Esophagus muscularis mucosa (tissue), 4 donors: ENCODE measurements at regions not wholly inside any gene's neighbourhood (a gene's known extent, or its start where the extent isn't known, plus 50 kb on each side); places are given as distances from the start of the nearest gene placed in this dataset.

ENCODE experiments used
- DNase-seq: peaks from one replicate; pipeline ENCODE4 v3.0.0-alpha.2; 2017; ENCODE audit errors: extremely low spot score
- H3K27ac ChIP-seq, 4 donors: fragments of 200-600 bp; sonication (generic); replicated peaks in 1 of 4; 1 replicate in 3 of 4; 2 replicates in 1 of 4; pipeline ENCODE4 v1.5.1; 2016 to 2019; ENCODE audit warnings: mild to moderate bottlenecking in 1 of 4
- H3K27me3 ChIP-seq, 4 donors: fragments of 200-600 bp; sonication (generic); one replicate each; pipeline versions ENCODE4 v1.5.1 to v1.6.0; 2016 to 2019
- H3K36me3 ChIP-seq, 4 donors: fragments of 200-600 bp; sonication (generic); one replicate each; pipeline ENCODE4 v1.5.1; 2016 to 2019
- H3K4me1 ChIP-seq, 4 donors: fragments of 200-600 bp; sonication (generic); one replicate each; pipeline ENCODE4 v1.5.1; 2016 to 2019
- H3K4me3 ChIP-seq, 4 donors: fragments of 200-600 bp; sonication (generic); 1 replicate in 2 of 4; 2 replicates in 2 of 4; pipeline ENCODE4 v1.5.1; 2016 to 2019; ENCODE audit warnings: mild to moderate bottlenecking in 4 of 4, moderate library complexity in 1 of 4
- H3K9me3 ChIP-seq, 4 donors: fragments of 200-600 bp; sonication (generic); 1 replicate in 3 of 4; 2 replicates in 1 of 4; pipeline ENCODE4 v1.5.1; 2016 to 2019
- EP300 ChIP-seq: sonication (generic); formaldehyde crosslinking; IDR thresholded peaks from one replicate; pipeline ENCODE4 v1.6.1; 2017; ENCODE audit warnings: antibody characterized with exemption
- POLR2A ChIP-seq: fragments of 450-650 bp; IDR thresholded peaks from one replicate; pipeline ENCODE4 v1.6.1; 2017; ENCODE audit warnings: antibody characterized with exemption, moderate library complexity, mild to moderate bottlenecking, low read depth
- POLR2AphosphoS5 ChIP-seq, 2 donors: sonication (generic); formaldehyde crosslinking; IDR thresholded peaks; one replicate each; pipeline ENCODE4 v1.6.1; 2017; ENCODE audit warnings: antibody characterized with exemption in 2 of 2
- WGBS: methylation state at CpG from one replicate; pipeline ENCODE4 v1.1.5; 2018; 5-methylcytosine and 5-hydroxymethylcytosine counted together
- intact Hi-C: fragments of 100-400 bp; cut with DNase I; formaldehyde crosslinking; loops from one replicate; pipeline ENCODE4 v1.15.1; 2023
- TF ChIP-seq, protein P1 (sequence below), 3 experiments: fragments of 200-600 bp in 2 of 3; fragments of 450-650 bp in 1 of 3; sonication (generic) in 2 of 3; IDR thresholded peaks; one replicate each; pipeline ENCODE4 v1.5.1; 2017 to 2019; ENCODE audit warnings: antibody characterized with exemption in 3 of 3, mild to moderate bottlenecking in 2 of 3, moderate library complexity in 1 of 3

DNA sequence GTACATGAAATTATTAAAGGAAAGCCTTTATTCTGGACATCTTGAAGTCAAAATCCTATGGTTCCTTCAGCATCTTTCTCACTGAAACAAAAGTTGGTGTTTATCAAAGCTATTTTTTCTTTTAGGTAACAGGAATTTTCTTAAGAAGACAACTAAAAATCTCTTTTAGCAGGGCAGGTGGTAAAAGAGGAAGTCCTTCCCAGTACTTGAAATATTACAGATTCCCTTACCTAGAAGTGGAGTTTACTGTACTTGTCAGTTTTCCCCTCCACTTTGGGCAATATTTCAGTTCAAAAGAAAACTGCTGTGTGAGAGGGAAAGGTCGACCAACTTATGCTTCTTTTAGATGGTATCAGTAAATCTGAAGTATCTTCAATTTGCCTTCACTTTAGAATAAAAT lies 64.3 kb upstream of the TDRD3 start:
- Histone ChIP-seq H3K27ac (no peak overlapping the region), H3K9me3 (no peaks in the 10 kb centered on the region), H3K27me3 (no peaks in the 10 kb centered on the region), H3K36me3 (no peaks in the 10 kb centered on the region), H3K4me3 (no peak overlapping the region), H3K4me1 (peaks cover 0 to 6% (median 2%) of the 10 kb centered on the region in 4 donors)
- intact Hi-C loops: no loop called here
- TF ChIP-seq EP300: no peak
- TF ChIP-seq, protein P1, sequence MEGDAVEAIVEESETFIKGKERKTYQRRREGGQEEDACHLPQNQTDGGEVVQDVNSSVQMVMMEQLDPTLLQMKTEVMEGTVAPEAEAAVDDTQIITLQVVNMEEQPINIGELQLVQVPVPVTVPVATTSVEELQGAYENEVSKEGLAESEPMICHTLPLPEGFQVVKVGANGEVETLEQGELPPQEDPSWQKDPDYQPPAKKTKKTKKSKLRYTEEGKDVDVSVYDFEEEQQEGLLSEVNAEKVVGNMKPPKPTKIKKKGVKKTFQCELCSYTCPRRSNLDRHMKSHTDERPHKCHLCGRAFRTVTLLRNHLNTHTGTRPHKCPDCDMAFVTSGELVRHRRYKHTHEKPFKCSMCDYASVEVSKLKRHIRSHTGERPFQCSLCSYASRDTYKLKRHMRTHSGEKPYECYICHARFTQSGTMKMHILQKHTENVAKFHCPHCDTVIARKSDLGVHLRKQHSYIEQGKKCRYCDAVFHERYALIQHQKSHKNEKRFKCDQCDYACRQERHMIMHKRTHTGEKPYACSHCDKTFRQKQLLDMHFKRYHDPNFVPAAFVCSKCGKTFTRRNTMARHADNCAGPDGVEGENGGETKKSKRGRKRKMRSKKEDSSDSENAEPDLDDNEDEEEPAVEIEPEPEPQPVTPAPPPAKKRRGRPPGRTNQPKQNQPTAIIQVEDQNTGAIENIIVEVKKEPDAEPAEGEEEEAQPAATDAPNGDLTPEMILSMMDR (IDR thresholded peaks at IDR 0.05): no peak
- no peak for TF ChIP-seq POLR2A
- TF ChIP-seq POLR2AphosphoS5 (IDR thresholded peaks at IDR 0.05): no peak
- DNase-seq: no peak
- WGBS: 71% methylated on average over 1 of the region's 1 CpG

DNA sequence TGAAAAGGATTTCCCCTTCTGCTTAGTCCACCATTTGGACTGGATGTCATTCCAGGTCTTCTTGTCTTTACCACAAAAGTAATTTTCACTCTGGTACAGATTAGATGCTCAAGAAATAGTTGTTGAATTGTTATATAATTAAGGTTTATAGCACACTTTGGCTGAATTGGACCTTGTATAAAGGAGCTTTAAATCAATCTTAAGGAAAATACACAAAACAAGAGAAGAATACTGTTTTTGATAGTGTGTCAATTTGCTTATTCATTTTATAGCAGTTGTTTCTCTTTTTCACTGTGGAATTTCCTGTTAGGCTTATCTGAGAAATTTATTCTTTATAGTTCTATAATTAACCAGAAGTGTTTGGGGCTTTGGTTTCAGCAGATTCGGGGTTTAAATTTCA lies 62.7 kb upstream of the TDRD3 start:
- intact Hi-C loops: no loop called here
- Histone ChIP-seq H3K36me3 (no peaks in the 10 kb centered on the region), H3K4me1 (no peaks in the 10 kb centered on the region), H3K27me3 (no peaks in the 10 kb centered on the region), H3K4me3 (no peak overlapping the region), H3K27ac (no peak overlapping the region), H3K9me3 (no peaks in the 10 kb centered on the region)
- 73% methylated on average over 1 of the region's 1 CpG for WGBS
- DNase-seq: no peak
- TF ChIP-seq, protein P1 (IDR thresholded peaks at IDR 0.05): no peak
- TF ChIP-seq POLR2AphosphoS5 (IDR thresholded peaks at IDR 0.05) (no peak), POLR2A (no peak), EP300 (no peak)

DNA sequence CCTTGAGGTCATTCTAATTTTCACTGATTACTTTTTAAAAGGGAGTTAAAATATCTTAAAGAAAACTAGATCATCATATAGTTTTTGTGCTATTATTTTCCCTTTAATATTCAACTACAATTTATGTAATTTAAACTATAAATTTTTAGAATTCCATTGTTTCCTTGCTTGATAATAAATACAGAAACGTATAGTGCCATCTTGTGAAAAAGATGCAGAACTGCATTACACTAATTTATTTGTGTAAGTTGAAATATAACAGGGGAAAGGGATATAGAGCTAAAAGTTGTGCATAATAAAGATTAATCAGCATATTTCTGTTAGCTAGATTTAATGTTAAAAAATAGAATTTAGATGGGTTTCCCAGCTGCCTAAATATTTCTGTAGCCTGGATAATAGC lies 61.5 kb upstream of the TDRD3 start:
- intact Hi-C loops: no loop called here
- H3K4me1 ChIP-seq: no peaks in the 10 kb centered on the region
- no peaks in the 10 kb centered on the region for H3K36me3 ChIP-seq
- no peak for TF ChIP-seq EP300
- TF ChIP-seq, protein P1 (IDR thresholded peaks at IDR 0.05): peak; percentile 24 to 65 (median 54)
- no peaks in the 10 kb centered on the region for H3K9me3 ChIP-seq
- no peak overlapping the region for H3K27ac ChIP-seq
- H3K27me3 ChIP-seq: no peaks in the 10 kb centered on the region
- WGBS: 0% methylated on average over 1 of the region's 1 CpG
- DNase-seq: no peak
- no peak overlapping the region for H3K4me3 ChIP-seq

DNA sequence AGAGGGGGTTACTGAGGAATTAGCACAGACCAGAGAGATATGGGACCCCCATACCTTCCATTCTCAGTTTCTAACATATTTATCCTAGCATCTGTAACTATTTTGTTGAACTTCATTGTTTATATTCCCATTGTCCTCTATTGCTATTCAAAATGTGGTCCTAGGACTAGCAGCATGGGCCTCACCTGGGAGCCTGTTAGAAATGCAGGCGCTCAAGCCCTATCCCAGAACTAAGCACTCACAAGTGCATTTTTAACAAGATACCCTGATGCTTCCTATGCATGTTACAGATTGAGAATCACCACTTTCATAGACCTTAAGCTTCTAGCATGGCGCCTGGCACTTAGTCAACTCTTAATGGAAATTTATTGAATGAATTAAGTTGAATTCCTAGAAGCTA lies 58.3 kb upstream of the TDRD3 start:
- peaks cover 0 to 5% (median 0%) of the 10 kb centered on the region in 4 donors for H3K27me3 ChIP-seq
- no peak overlapping the region for H3K27ac ChIP-seq
- H3K9me3 ChIP-seq: no peaks in the 10 kb centered on the region
- WGBS: 95% methylated on average over 2 of the region's 2 CpGs
- DNase-seq: no peak
- TF ChIP-seq EP300 (no peak), POLR2A (no peak), POLR2AphosphoS5 (IDR thresholded peaks at IDR 0.05) (no peak)
- TF ChIP-seq, protein P1 (IDR thresholded peaks at IDR 0.05): no peak
- H3K4me1 ChIP-seq: no peaks in the 10 kb centered on the region
- intact Hi-C loops: no loop called here
- H3K4me3 ChIP-seq: no peak overlapping the region
- H3K36me3 ChIP-seq: no peaks in the 10 kb centered on the region

DNA sequence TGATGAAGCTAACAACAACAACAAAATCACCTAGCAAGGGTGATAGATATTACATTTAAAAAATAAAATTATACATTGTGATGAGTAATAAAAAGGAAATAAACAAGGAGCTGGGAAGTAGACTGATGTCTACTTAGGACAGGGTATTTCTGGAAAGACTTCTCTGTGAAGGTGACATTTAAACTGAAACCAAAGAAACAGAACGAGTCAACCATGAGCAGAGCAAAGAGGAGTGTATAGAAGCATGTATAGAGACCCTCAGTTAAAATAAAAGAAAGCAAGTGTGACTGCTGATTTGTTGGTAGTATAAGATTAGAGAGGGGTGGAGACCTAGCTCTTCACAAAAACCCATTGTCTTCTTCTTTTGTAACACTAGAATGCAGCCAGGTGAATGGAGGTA lies 53.0 kb upstream of the TDRD3 start:
- no peaks in the 10 kb centered on the region for H3K4me1 ChIP-seq
- H3K4me3 ChIP-seq: no peak overlapping the region
- whole genome bisulfite sequencing: 80% methylated on average over 1 of the region's 1 CpG
- intact Hi-C loops: no loop called here
- no peak for DNase-seq
- H3K27ac ChIP-seq: no peak overlapping the region
- H3K36me3 ChIP-seq: no peaks in the 10 kb centered on the region
- no peaks in the 10 kb centered on the region for H3K9me3 ChIP-seq
- no peak for TF ChIP-seq EP300
- TF ChIP-seq POLR2A: no peak
- TF ChIP-seq POLR2AphosphoS5 (IDR thresholded peaks at IDR 0.05): no peak
- TF ChIP-seq, protein P1 (IDR thresholded peaks at IDR 0.05): no peak
- peaks cover 0 to 11% (median 0%) of the 10 kb centered on the region in 4 donors for H3K27me3 ChIP-seq
